ENCODE measurements at regions not wholly inside any gene's neighbourhood (a gene's known extent, or its start where the extent isn't known, plus 50 kb on each side); places are given as distances from the start of the nearest gene placed in this dataset.

- TF ChIP-seq CTCF (conservative IDR thresholded peaks at IDR 0.05; ENCODE audit: low read depth, low read length) (no peak), EZH2 (IDR thresholded peaks at IDR 0.05; ENCODE audit: borderline replicate concordance, low read depth, low read length, poor library complexity, severe bottlenecking) (no peak)
These were observed 190.9 kb downstream of the HS3ST3A1 start for GRCh38 chr17:13410874-13411273.

Data from A673 (cell line).